Erythroblast (primary cell): ENCODE measurements at regions not wholly inside any gene's neighbourhood (a gene's known extent, or its start where the extent isn't known, plus 50 kb on each side); places are given as distances from the start of the nearest gene placed in this dataset.

Source experiments
- DNase-seq, 2 experiments: peaks; one replicate each; lab custom pipeline; 2025; lab: John Stamatoyannopoulos, UW
- GATA1 ChIP-seq: IDR thresholded peaks from 2 replicates; pipeline ENCODE4 v1.6.1; 2011; ENCODE audit warnings: low read depth, mild to moderate bottlenecking, control low read depth, low read length, moderate library complexity
- POLR2A ChIP-seq: IDR thresholded peaks from 2 replicates; pipeline ENCODE4 v1.6.1; 2011; ENCODE audit warnings: mild to moderate bottlenecking, low read length

GRCh38 chr18:40789286-40789685, 1165.7 kb upstream of the PIK3C3 start:
- no peak for DNase-seq
- no peak for TF ChIP-seq POLR2A

- no peak for DNase-seq
- TF ChIP-seq POLR2A (no peak), GATA1 (no peak)
Observed at GRCh38 chr18:40782453-40783130, 1172.4 kb upstream of the PIK3C3 start.

- TF ChIP-seq GATA1 (no peak), POLR2A (no peak)
- no peak for DNase-seq
Observed at GRCh38 chr18:40769786-40770185, 1185.2 kb upstream of the PIK3C3 start.

GRCh38 chr18:40760251-40760650, 1194.8 kb upstream of the PIK3C3 start:
- no peak for DNase-seq
- TF ChIP-seq POLR2A, result no peak
- TF ChIP-seq GATA1, result no peak

GRCh38 chr18:40754477-40754876, 1200.6 kb upstream of the PIK3C3 start:
- DNase-seq, result no peak
- TF ChIP-seq GATA1, result no peak
- no peak for TF ChIP-seq POLR2A

- TF ChIP-seq GATA1 (no peak), POLR2A (no peak)
- no peak for DNase-seq
Observed at GRCh38 chr18:40752316-40752715, 1202.7 kb upstream of the PIK3C3 start.

- TF ChIP-seq POLR2A, result no peak
- no peak for TF ChIP-seq GATA1
- DNase-seq, result no peak
Observed at GRCh38 chr18:40751186-40751585, 1203.8 kb upstream of the PIK3C3 start.

GRCh38 chr18:40739029-40739428, 1216.0 kb upstream of the PIK3C3 start:
- TF ChIP-seq POLR2A (no peak), GATA1 (no peak)
- DNase-seq, result no peak

- DNase-seq, result no peak
- TF ChIP-seq POLR2A (no peak), GATA1 (no peak)
Observed at GRCh38 chr18:40738321-40738880, 1216.6 kb upstream of the PIK3C3 start.

- TF ChIP-seq GATA1 (no peak), POLR2A (no peak)
- no peak for DNase-seq
Observed at GRCh38 chr18:40708726-40709125, 1246.3 kb upstream of the PIK3C3 start.

GRCh38 chr18:40707797-40708196, 1247.2 kb upstream of the PIK3C3 start:
- no peak for TF ChIP-seq GATA1
- no peak for TF ChIP-seq POLR2A
- no peak for DNase-seq

GRCh38 chr18:40698129-40698528, 1256.9 kb upstream of the PIK3C3 start:
- no peak for DNase-seq
- TF ChIP-seq GATA1 (no peak), POLR2A (no peak)

- no peak for DNase-seq
- TF ChIP-seq POLR2A, result no peak
- TF ChIP-seq GATA1, result no peak
Observed at GRCh38 chr18:40695526-40695925, 1259.5 kb upstream of the PIK3C3 start.

- no peak for TF ChIP-seq GATA1
- TF ChIP-seq POLR2A, result no peak
- DNase-seq, result no peak
Observed at GRCh38 chr18:40692871-40693270, 1262.2 kb upstream of the PIK3C3 start.

GRCh38 chr18:40690062-40690461, 1265.0 kb upstream of the PIK3C3 start:
- no peak for DNase-seq
- no peak for TF ChIP-seq GATA1
- TF ChIP-seq POLR2A, result no peak
